Endothelial cell (in vitro differentiated cells): ENCODE measurements at regions not wholly inside any gene's neighbourhood (a gene's known extent, or its start where the extent isn't known, plus 50 kb on each side); places are given as distances from the start of the nearest gene placed in this dataset.

Source experiments
- DNase-seq: peaks from one replicate; pipeline ENCODE4 v3.0.0; 2021; ENCODE audit warnings: low spot score
- H3K27ac Mint-ChIP-seq: one replicate; pipeline ENCODE4 v1.8.0; 2021; ENCODE audit warnings: mixed read lengths, inconsistent platforms; ENCODE audit not compliant: unreplicated experiment
- H3K27me3 Mint-ChIP-seq: one replicate; pipeline ENCODE4 v1.8.0; 2021; ENCODE audit warnings: mild to moderate bottlenecking, moderate library complexity, mixed read lengths, inconsistent platforms; ENCODE audit not compliant: unreplicated experiment
- H3K36me3 Mint-ChIP-seq: one replicate; pipeline ENCODE4 v1.8.0; 2021; ENCODE audit warnings: mild to moderate bottlenecking, low read depth, mixed read lengths, inconsistent platforms; ENCODE audit not compliant: unreplicated experiment
- H3K4me1 Mint-ChIP-seq: one replicate; pipeline ENCODE4 v1.8.0; 2021; ENCODE audit warnings: mild to moderate bottlenecking, mixed read lengths, inconsistent platforms; ENCODE audit not compliant: unreplicated experiment
- H3K4me3 Mint-ChIP-seq: one replicate; pipeline ENCODE4 v1.8.0; 2021; ENCODE audit warnings: mild to moderate bottlenecking, mixed read lengths, inconsistent platforms; ENCODE audit not compliant: unreplicated experiment
- H3K9me3 Mint-ChIP-seq: one replicate; pipeline ENCODE4 v1.8.0; 2021; ENCODE audit warnings: mixed read lengths, inconsistent platforms; ENCODE audit not compliant: unreplicated experiment
- CTCF ChIP-seq: fragments of 200-600 bp; sonication (generic); IDR thresholded peaks from one replicate; pipeline ENCODE4 v1.5.0; 2021; ENCODE audit warnings: antibody characterized with exemption; ENCODE audit not compliant: unreplicated experiment

- Mint-ChIP-seq H3K27me3 (peaks cover 29% of the 10 kb centered on the region), H3K4me1 (no peaks in the 10 kb centered on the region), H3K36me3 (peaks cover 25% of the 10 kb centered on the region), H3K27ac (no peak overlapping the region), H3K9me3 (peaks cover 49% of the 10 kb centered on the region), H3K4me3 (no peak overlapping the region)
- TF ChIP-seq CTCF, result no peak
- DNase-seq, result no peak
Measured at GRCh38 chr10:130741901-130742855, 569.3 kb downstream of the TCERG1L start.

GRCh38 chr10:130742941-130743675, 568.4 kb downstream of the TCERG1L start:
- Mint-ChIP-seq H3K9me3 (peaks cover 51% of the 10 kb centered on the region), H3K4me3 (no peak overlapping the region), H3K27me3 (peaks cover 28% of the 10 kb centered on the region), H3K36me3 (peaks cover 31% of the 10 kb centered on the region), H3K27ac (no peak overlapping the region), H3K4me1 (no peaks in the 10 kb centered on the region)
- no peak for TF ChIP-seq CTCF
- no peak for DNase-seq

- no peak overlapping the region for H3K27ac Mint-ChIP-seq
Measured at GRCh38 chr10:130743751-130744271, 567.7 kb downstream of the TCERG1L start.

GRCh38 chr10:130744631-130745030, 566.9 kb downstream of the TCERG1L start:
- no peaks in the 10 kb centered on the region for H3K4me1 Mint-ChIP-seq
- peaks cover 27% of the 10 kb centered on the region for H3K36me3 Mint-ChIP-seq
- DNase-seq, result no peak
- H3K27ac Mint-ChIP-seq, result no peak overlapping the region
- H3K9me3 Mint-ChIP-seq, result peaks cover 48% of the 10 kb centered on the region
- H3K27me3 Mint-ChIP-seq, result peaks cover 21% of the 10 kb centered on the region
- no peak for TF ChIP-seq CTCF
- no peak overlapping the region for H3K4me3 Mint-ChIP-seq

More at GRCh38 chr10:130743751-130744271, 567.7 kb downstream of the TCERG1L start:
- peaks cover 48% of the 10 kb centered on the region for H3K9me3 Mint-ChIP-seq
- H3K4me3 Mint-ChIP-seq, result no peak overlapping the region
- no peak for DNase-seq
- H3K4me1 Mint-ChIP-seq, result no peaks in the 10 kb centered on the region
- peaks cover 30% of the 10 kb centered on the region for H3K36me3 Mint-ChIP-seq
- H3K27me3 Mint-ChIP-seq, result peaks cover 26% of the 10 kb centered on the region
- no peak for TF ChIP-seq CTCF
